GM23338 (cell line): ENCODE measurements at regions not wholly inside any gene's neighbourhood (a gene's known extent, or its start where the extent isn't known, plus 50 kb on each side); places are given as distances from the start of the nearest gene placed in this dataset.

Experiments used
- ATAC-seq: fragments of 200-7000 bp; cut with Tn5 transposase; 3 replicates; pipeline ENCODE4 v1.9.1; 2020
- DNase-seq: peaks from one replicate; pipeline ENCODE4 v3.0.0-alpha.2; 2015; ENCODE audit warnings: low spot score
- H2AFZ ChIP-seq: fragments of 200-600 bp; sonication (generic); 2 replicates; pipeline ENCODE4 v1.8.0; 2016; ENCODE audit warnings: antibody characterized with exemption, mild to moderate bottlenecking, moderate library complexity
- H3F3A ChIP-seq: fragments of 200-600 bp; sonication (generic); replicated peaks from 2 replicates; pipeline ENCODE4 v1.8.0; 2017; ENCODE audit warnings: antibody characterized with exemption, mixed run types, low read depth
- H3K27ac ChIP-seq: fragments of 200-600 bp; sonication (generic); 2 replicates; pipeline ENCODE4 v1.6.1; 2016; ENCODE audit warnings: low read depth
- H3K27me3 ChIP-seq: fragments of 200-600 bp; sonication (generic); 2 replicates; pipeline ENCODE4 v1.8.0; 2016; ENCODE audit warnings: mild to moderate bottlenecking, mixed run types, moderate library complexity; ENCODE audit not compliant: insufficient read depth
- H3K36me3 ChIP-seq: fragments of 200-600 bp; sonication (generic); 2 replicates; pipeline ENCODE4 v1.8.0; 2016; ENCODE audit warnings: mild to moderate bottlenecking; ENCODE audit not compliant: insufficient read depth
- H3K4me1 ChIP-seq: fragments of 200-600 bp; sonication (generic); 2 replicates; pipeline ENCODE4 v1.8.0; 2016; ENCODE audit warnings: mild to moderate bottlenecking, moderate library complexity; ENCODE audit not compliant: insufficient read depth
- H3K4me2 ChIP-seq: fragments of 200-600 bp; sonication (generic); 2 replicates; pipeline ENCODE4 v1.7.1; 2017; ENCODE audit warnings: mixed run types
- H3K4me3 ChIP-seq: fragments of 200-600 bp; sonication (generic); 2 replicates; pipeline ENCODE4 v1.6.1; 2016; ENCODE audit warnings: mixed run types
- H3K79me2 ChIP-seq: fragments of 200-600 bp; sonication (generic); replicated peaks from 2 replicates; pipeline ENCODE4 v1.8.0; 2017; ENCODE audit warnings: mild to moderate bottlenecking; ENCODE audit not compliant: insufficient read depth
- H3K9me2 ChIP-seq: fragments of 200-600 bp; sonication (generic); 2 replicates; pipeline ENCODE4 v1.8.0; 2017; ENCODE audit not compliant: insufficient read depth
- H4K20me1 ChIP-seq: fragments of 200-600 bp; sonication (generic); replicated peaks from 2 replicates; pipeline ENCODE4 v1.8.0; 2017; ENCODE audit warnings: mild to moderate bottlenecking; ENCODE audit not compliant: insufficient read depth
- H3K27ac Mint-ChIP-seq: 2 replicates; pipeline ENCODE4 v1.8.0; 2020; ENCODE audit warnings: inconsistent platforms, mild to moderate bottlenecking, moderate library complexity, mixed read lengths
- H3K27me3 Mint-ChIP-seq: 3 replicates; pipeline ENCODE4 v1.8.0; 2022; ENCODE audit warnings: low read depth, mild to moderate bottlenecking, moderate library complexity, mixed read lengths, inconsistent platforms; ENCODE audit not compliant: insufficient read depth, poor library complexity
- H3K36me3 Mint-ChIP-seq: 3 replicates; pipeline ENCODE4 v1.8.0; 2021; ENCODE audit warnings: low read depth, mild to moderate bottlenecking, inconsistent platforms, moderate library complexity, mixed read lengths
- H3K4me1 Mint-ChIP-seq: 3 replicates; pipeline ENCODE4 v1.8.0; 2020; ENCODE audit warnings: mild to moderate bottlenecking, inconsistent platforms, mixed read lengths
- H3K4me3 Mint-ChIP-seq: 3 replicates; pipeline ENCODE4 v1.8.0; 2021; ENCODE audit warnings: moderate library complexity, mild to moderate bottlenecking, inconsistent platforms, mixed read lengths
- H3K9me3 Mint-ChIP-seq: 3 replicates; pipeline ENCODE4 v1.8.0; 2020; ENCODE audit warnings: moderate library complexity, mild to moderate bottlenecking, inconsistent platforms, mixed read lengths
- CREB1 ChIP-seq: fragments of 250-450 bp; sonication (Bioruptor Pico); IDR thresholded peaks from 2 replicates; pipeline ENCODE4 v1.5.0; 2020; ENCODE audit warnings: low read depth, mild to moderate bottlenecking, moderate library complexity
- EZH2 ChIP-seq: fragments of 200-600 bp; sonication (generic); IDR thresholded peaks from one replicate; pipeline ENCODE4 v1.8.0; 2017; ENCODE audit warnings: antibody characterized with exemption, mild to moderate bottlenecking, low read depth; ENCODE audit not compliant: unreplicated experiment
- EZH2phosphoT487 ChIP-seq: fragments of 200-600 bp; sonication (generic); IDR thresholded peaks from one replicate; pipeline ENCODE4 v1.8.1; 2018; ENCODE audit warnings: antibody characterized with exemption; ENCODE audit not compliant: unreplicated experiment
- JUNB ChIP-seq: IDR thresholded peaks from one replicate; pipeline ENCODE4 v1.6.1; 2016; ENCODE audit warnings: antibody characterized with exemption; ENCODE audit not compliant: unreplicated experiment
- NANOG ChIP-seq: IDR thresholded peaks from 2 replicates; pipeline ENCODE4 v1.6.1; 2016; ENCODE audit warnings: antibody characterized with exemption, borderline replicate concordance
- POLR2AphosphoS5 ChIP-seq: IDR thresholded peaks from 2 replicates; pipeline ENCODE4 v1.6.1; 2016; ENCODE audit warnings: antibody characterized with exemption, low read depth
- STAT1 ChIP-seq: IDR thresholded peaks from one replicate; pipeline ENCODE4 v1.6.1; 2016; ENCODE audit warnings: antibody characterized with exemption; ENCODE audit not compliant: unreplicated experiment
- ZNF114 ChIP-seq: fragments of 250-450 bp; sonication (Bioruptor Pico); IDR thresholded peaks from 2 replicates; pipeline ENCODE4 v1.5.0; 2020; ENCODE audit warnings: mild to moderate bottlenecking, moderate library complexity
- ZNF331 ChIP-seq: fragments of 250-450 bp; sonication (Bioruptor Pico); IDR thresholded peaks from 2 replicates; pipeline ENCODE4 v1.5.0; 2020; ENCODE audit warnings: low read depth, mild to moderate bottlenecking, moderate library complexity
- TF ChIP-seq, protein P1 (sequence below): IDR thresholded peaks from one replicate; pipeline ENCODE4 v1.6.1; 2018; ENCODE audit warnings: antibody characterized with exemption; ENCODE audit not compliant: unreplicated experiment
- TF ChIP-seq, protein P2 (sequence below): fragments of 250-450 bp; sonication (Bioruptor Pico); IDR thresholded peaks from 2 replicates; pipeline ENCODE4 v1.5.0; 2020; ENCODE audit warnings: mild to moderate bottlenecking, moderate library complexity
- TF ChIP-seq, protein P3 (sequence below): IDR thresholded peaks from 2 replicates; pipeline ENCODE4 v1.6.1; 2016; ENCODE audit warnings: antibody characterized with exemption
- TF ChIP-seq, protein P4 (sequence below), 2 experiments: fragments of 200-600 bp in 1 of 2; sonication (generic) in 1 of 2; conservative IDR thresholded peaks; 2 replicates each; pipeline versions ENCODE4 v1.5.1 to v1.6.1; 2016 to 2017; ENCODE audit warnings: antibody characterized with exemption in 2 of 2, low read depth in 2 of 2, mild to moderate bottlenecking in 2 of 2, moderate library complexity in 1 of 2

DNA sequence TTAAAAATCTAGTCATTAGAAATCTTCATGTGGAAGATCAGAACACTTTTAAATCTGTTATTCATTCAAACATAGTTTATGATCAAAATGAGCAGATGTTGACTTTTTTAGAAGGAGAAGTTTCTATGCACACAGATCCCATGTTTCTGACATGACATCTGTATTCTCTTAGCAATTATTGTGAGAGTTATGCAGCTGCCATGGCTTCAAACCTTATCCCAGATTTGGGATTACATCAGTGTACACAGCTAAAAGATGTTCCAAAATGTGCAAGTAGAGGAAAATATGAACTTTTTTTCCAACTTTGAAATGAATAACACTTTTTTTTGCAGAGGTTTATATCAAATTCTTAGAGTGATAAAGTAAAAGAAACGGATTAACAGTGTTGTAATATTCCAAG is 1166.9 kb downstream of the ZPLD1 start:
- Mint-ChIP-seq H3K4me1 (no peaks in the 10 kb centered on the region), H3K4me3 (no peak overlapping the region), H3K9me3 (no peaks in the 10 kb centered on the region; the same call in 2 of the 3 replicates), H3K27ac (no peak overlapping the region), H3K36me3 (no peaks in the 10 kb centered on the region), H3K27me3 (peaks cover 4% of the 10 kb centered on the region)
- ATAC-seq (no peak), DNase-seq (no peak)
- H3F3A ChIP-seq, result no peaks in the 10 kb centered on the region
- no peaks in the 10 kb centered on the region for H3K36me3 ChIP-seq
- H3K4me2 ChIP-seq, result no peak overlapping the region
- H2AFZ ChIP-seq, result no peak overlapping the region
- no peaks in the 10 kb centered on the region for H3K79me2 ChIP-seq
- no peaks in the 10 kb centered on the region for H3K4me1 ChIP-seq
- H3K9me2 ChIP-seq, result no peaks in the 10 kb centered on the region
- no peaks in the 10 kb centered on the region for H3K27me3 ChIP-seq
- H3K4me3 ChIP-seq, result no peak overlapping the region
- H3K27ac ChIP-seq, result no peak overlapping the region
- H4K20me1 ChIP-seq, result no peaks in the 10 kb centered on the region
- TF ChIP-seq POLR2AphosphoS5, result no peak
- TF ChIP-seq ZNF331, result no peak
- TF ChIP-seq EZH2, result no peak
- TF ChIP-seq, protein P1, sequence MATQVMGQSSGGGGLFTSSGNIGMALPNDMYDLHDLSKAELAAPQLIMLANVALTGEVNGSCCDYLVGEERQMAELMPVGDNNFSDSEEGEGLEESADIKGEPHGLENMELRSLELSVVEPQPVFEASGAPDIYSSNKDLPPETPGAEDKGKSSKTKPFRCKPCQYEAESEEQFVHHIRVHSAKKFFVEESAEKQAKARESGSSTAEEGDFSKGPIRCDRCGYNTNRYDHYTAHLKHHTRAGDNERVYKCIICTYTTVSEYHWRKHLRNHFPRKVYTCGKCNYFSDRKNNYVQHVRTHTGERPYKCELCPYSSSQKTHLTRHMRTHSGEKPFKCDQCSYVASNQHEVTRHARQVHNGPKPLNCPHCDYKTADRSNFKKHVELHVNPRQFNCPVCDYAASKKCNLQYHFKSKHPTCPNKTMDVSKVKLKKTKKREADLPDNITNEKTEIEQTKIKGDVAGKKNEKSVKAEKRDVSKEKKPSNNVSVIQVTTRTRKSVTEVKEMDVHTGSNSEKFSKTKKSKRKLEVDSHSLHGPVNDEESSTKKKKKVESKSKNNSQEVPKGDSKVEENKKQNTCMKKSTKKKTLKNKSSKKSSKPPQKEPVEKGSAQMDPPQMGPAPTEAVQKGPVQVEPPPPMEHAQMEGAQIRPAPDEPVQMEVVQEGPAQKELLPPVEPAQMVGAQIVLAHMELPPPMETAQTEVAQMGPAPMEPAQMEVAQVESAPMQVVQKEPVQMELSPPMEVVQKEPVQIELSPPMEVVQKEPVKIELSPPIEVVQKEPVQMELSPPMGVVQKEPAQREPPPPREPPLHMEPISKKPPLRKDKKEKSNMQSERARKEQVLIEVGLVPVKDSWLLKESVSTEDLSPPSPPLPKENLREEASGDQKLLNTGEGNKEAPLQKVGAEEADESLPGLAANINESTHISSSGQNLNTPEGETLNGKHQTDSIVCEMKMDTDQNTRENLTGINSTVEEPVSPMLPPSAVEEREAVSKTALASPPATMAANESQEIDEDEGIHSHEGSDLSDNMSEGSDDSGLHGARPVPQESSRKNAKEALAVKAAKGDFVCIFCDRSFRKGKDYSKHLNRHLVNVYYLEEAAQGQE, result no peak
- TF ChIP-seq NANOG, result no peak
- TF ChIP-seq CREB1 (CRISPR knock-in tag), result no peak
- no peak for TF ChIP-seq JUNB
- TF ChIP-seq, protein P2, sequence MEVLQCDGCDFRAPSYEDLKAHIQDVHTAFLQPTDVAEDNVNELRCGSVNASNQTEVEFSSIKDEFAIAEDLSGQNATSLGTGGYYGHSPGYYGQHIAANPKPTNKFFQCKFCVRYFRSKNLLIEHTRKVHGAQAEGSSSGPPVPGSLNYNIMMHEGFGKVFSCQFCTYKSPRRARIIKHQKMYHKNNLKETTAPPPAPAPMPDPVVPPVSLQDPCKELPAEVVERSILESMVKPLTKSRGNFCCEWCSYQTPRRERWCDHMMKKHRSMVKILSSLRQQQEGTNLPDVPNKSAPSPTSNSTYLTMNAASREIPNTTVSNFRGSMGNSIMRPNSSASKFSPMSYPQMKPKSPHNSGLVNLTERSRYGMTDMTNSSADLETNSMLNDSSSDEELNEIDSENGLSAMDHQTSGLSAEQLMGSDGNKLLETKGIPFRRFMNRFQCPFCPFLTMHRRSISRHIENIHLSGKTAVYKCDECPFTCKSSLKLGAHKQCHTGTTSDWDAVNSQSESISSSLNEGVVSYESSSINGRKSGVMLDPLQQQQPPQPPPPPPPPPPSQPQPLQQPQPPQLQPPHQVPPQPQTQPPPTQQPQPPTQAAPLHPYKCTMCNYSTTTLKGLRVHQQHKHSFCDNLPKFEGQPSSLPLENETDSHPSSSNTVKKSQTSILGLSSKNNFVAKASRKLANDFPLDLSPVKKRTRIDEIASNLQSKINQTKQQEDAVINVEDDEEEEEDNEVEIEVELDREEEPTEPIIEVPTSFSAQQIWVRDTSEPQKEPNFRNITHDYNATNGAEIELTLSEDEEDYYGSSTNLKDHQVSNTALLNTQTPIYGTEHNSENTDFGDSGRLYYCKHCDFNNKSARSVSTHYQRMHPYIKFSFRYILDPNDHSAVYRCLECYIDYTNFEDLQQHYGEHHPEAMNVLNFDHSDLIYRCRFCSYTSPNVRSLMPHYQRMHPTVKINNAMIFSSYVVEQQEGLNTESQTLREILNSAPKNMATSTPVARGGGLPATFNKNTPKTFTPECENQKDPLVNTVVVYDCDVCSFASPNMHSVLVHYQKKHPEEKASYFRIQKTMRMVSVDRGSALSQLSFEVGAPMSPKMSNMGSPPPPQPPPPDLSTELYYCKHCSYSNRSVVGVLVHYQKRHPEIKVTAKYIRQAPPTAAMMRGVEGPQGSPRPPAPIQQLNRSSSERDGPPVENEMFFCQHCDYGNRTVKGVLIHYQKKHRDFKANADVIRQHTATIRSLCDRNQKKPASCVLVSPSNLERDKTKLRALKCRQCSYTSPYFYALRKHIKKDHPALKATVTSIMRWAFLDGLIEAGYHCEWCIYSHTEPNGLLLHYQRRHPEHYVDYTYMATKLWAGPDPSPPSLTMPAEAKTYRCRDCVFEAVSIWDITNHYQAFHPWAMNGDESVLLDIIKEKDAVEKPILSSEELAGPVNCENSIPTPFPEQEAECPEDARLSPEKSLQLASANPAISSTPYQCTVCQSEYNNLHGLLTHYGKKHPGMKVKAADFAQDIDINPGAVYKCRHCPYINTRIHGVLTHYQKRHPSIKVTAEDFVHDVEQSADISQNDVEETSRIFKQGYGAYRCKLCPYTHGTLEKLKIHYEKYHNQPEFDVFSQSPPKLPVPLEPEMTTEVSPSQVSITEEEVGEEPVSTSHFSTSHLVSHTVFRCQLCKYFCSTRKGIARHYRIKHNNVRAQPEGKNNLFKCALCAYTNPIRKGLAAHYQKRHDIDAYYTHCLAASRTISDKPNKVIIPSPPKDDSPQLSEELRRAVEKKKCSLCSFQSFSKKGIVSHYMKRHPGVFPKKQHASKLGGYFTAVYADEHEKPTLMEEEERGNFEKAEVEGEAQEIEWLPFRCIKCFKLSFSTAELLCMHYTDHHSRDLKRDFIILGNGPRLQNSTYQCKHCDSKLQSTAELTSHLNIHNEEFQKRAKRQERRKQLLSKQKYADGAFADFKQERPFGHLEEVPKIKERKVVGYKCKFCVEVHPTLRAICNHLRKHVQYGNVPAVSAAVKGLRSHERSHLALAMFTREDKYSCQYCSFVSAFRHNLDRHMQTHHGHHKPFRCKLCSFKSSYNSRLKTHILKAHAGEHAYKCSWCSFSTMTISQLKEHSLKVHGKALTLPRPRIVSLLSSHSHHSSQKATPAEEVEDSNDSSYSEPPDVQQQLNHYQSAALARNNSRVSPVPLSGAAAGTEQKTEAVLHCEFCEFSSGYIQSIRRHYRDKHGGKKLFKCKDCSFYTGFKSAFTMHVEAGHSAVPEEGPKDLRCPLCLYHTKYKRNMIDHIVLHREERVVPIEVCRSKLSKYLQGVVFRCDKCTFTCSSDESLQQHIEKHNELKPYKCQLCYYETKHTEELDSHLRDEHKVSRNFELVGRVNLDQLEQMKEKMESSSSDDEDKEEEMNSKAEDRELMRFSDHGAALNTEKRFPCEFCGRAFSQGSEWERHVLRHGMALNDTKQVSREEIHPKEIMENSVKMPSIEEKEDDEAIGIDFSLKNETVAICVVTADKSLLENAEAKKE (CRISPR knock-in tag), result no peak
- TF ChIP-seq ZNF114 (CRISPR knock-in tag), result no peak
- TF ChIP-seq, protein P3, sequence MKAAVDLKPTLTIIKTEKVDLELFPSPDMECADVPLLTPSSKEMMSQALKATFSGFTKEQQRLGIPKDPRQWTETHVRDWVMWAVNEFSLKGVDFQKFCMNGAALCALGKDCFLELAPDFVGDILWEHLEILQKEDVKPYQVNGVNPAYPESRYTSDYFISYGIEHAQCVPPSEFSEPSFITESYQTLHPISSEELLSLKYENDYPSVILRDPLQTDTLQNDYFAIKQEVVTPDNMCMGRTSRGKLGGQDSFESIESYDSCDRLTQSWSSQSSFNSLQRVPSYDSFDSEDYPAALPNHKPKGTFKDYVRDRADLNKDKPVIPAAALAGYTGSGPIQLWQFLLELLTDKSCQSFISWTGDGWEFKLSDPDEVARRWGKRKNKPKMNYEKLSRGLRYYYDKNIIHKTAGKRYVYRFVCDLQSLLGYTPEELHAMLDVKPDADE, result no peak
- no peak for TF ChIP-seq STAT1
- TF ChIP-seq EZH2phosphoT487, result no peak
- TF ChIP-seq, protein P4, sequence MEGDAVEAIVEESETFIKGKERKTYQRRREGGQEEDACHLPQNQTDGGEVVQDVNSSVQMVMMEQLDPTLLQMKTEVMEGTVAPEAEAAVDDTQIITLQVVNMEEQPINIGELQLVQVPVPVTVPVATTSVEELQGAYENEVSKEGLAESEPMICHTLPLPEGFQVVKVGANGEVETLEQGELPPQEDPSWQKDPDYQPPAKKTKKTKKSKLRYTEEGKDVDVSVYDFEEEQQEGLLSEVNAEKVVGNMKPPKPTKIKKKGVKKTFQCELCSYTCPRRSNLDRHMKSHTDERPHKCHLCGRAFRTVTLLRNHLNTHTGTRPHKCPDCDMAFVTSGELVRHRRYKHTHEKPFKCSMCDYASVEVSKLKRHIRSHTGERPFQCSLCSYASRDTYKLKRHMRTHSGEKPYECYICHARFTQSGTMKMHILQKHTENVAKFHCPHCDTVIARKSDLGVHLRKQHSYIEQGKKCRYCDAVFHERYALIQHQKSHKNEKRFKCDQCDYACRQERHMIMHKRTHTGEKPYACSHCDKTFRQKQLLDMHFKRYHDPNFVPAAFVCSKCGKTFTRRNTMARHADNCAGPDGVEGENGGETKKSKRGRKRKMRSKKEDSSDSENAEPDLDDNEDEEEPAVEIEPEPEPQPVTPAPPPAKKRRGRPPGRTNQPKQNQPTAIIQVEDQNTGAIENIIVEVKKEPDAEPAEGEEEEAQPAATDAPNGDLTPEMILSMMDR (conservative IDR thresholded peaks at IDR 0.05; ENCODE audit: low read depth in 2 of 2), result no peak
